ENCODE measurements at regions not wholly inside any gene's neighbourhood (a gene's known extent, or its start where the extent isn't known, plus 50 kb on each side); places are given as distances from the start of the nearest gene placed in this dataset.
A peak's percentile ranks its signal among the peaks of the same experiment; 100 is the strongest.

DNA sequence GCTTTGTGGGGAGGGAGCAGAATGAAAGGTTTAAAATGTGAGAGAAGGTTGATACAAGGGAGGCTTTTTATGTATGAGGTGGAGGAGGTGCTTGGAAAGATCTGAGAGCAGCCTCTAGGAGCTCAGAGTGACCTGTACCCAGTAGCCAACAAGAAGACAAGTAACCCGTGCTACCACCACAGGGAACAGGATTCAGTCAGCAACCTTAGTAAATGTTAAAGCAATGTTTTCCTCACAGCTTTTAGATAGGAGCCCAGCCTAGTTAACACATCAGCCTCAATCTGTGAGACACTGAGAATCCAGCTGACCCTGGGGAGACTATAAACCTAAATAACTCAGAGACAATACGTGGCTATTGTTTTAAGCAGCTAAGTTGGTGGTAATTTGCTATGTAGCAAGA, 194.9 kb upstream of the NT5C1B start:
- DNase-seq (ENCODE audit: low spot score), result no peak

DNA sequence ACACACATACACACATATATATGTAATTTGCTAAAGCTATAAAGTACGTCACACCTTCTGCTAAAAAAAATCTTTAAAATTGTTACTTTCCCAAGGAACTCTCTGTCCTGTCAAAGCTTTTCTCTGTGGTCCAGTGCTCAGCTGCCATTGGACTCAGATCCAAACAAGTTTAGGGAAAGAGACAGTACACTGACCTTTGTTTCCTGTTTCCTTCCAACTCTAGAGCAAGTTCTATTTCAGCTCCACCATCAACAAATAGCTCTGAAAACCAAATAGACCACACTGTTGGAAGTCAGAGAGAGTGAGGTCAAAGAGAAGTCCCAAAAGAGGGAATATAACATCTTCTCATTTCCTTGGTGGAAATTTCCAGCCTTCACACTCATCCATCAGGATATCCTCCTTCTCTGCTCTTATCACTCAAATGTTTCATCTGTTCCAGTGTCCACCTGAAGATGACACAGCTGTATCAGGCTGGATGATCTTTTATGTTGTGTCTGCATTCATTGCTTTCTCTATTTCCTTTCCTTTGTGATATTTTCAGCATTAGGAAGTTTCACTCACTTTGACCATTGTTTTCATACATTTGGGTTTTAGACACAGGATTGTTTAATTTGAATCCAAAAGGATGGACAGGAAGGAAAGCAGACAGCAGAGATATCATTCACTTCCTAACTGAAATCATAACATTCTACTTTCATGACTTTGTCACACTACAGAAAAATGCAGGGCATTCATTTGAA, 192.3 kb upstream of the NT5C1B start:
- DNase-seq (ENCODE audit: low spot score), result no peak

DNA sequence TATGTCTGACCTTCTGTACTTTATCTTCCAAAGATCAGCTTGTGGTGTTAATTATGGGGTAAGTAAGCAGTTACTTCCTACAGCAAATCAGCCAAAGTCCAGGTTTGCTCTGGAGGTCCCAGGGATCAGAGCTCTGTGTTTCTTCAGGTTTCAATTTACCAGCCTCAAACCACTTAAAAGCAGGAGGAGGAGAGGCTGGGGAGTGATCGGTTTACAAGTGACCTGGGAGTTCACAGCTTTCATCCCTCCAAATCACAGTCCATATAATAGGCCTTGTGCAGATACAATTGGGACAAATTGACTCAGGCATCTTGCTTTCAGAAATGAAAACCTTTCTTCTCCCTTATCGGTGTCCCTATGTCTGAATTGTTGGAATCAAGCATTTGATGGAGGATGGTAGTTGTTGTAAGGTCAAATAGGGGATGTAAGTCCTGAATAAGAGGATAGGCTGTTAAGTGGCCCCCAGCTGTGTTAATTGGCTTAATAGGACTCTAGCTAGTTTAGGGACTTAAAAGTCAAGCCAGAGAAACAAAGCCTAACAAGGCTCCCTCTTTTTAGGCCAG, 188.0 kb upstream of the NT5C1B start:
- no peak for DNase-seq (ENCODE audit: low spot score)

DNA sequence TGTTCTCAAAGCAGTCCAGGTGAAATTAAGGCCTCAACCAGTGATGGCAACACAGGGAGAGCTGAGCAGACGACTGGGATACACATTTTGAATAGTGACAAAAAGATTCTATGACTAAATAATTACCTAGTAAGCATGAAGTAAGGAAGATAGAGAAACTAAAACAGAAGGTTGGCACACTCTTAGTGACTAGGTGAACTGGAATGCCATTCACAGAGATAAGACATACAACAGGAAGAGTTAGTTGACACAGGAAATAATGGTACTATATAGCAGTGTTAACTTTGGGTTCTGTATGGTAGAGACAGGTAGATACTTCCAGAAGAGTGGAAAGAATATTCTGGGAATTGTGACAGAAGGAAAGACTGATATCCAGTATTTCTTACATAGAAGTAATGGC, 181.8 kb upstream of the NT5C1B start:
- DNase-seq (ENCODE audit: low spot score), result no peak

DNA sequence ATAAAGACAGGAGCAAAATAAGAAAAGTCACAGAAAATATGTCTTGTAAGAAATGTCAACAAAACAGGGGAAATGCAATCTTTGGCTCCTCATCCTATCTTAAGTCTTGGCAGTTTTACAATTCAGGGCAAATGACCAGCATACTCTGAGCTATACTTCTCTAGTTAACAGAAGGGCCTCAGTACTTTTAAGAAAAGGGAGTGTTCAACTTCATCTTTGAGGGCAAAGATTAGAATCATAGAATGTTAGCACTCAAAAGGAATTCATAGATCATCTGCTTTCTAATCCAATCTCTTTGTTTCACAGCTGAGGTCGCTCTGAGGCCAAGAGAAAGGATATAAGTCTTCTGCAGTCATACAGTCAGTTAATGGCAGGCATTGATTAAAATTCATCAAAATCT, 174.0 kb upstream of the NT5C1B start:
- no peak for DNase-seq (ENCODE audit: low spot score)

DNA sequence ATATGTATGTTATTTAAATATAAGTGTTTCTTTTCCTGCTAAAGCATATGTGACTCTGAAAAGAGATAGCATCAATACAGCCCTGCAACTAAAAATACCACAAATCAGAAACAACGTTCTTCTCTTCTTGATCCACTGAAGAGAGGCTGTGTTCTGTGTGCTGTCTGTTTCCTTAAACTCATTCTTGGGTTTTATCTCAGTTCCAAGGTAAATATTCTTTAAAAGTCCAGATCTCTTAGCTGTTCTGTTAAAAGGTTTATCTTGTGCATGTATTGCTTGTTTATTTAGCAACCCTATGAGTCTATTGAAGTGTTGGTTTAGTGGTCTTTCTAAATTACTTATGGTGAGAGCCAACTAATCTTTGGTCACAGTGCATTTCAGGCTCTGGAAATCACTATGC, 173.3 kb upstream of the NT5C1B start:
- DNase-seq (ENCODE audit: low spot score), result no peak

DNA sequence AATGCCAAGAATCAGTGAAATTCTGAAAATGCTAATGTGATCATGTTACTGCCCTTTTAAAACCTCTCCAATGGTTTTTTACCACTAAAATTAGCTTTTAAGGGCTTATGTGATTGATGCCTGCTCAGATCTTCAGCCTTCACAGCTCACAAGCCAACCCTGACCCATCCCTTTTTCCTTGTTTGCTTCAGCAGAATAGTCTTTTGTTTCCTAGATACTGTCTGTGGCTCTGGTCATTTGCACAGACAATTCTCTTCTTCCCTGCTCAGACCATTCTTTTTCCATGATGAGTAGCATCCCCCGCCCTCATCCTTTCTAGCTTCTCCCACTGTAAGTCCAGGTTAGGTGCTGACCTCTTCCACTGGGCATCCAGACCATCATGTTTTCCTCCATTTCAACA, 164.9 kb upstream of the NT5C1B start:
- DNase-seq (ENCODE audit: low spot score), result no peak

DNA sequence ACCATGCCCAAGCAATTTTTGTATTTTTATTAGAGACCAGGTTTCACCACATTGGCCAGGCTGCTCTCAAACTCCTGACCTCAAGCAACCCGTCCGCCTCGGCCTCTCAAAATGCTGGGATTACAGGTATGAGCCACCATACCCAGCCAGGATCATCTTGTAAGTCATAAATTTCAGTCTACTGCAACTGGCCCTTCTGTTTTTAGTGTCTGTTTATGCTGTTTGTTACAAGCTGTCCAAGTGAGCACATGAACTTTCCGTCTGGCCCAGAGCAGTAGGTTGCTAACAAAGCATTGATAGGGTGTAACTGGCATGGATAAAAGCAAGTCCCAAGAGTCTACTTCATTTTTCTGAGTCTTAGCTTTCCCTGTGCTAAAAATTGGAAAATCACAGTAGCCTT, 164.4 kb upstream of the NT5C1B start:
- DNase-seq (ENCODE audit: low spot score), result no peak

DNA sequence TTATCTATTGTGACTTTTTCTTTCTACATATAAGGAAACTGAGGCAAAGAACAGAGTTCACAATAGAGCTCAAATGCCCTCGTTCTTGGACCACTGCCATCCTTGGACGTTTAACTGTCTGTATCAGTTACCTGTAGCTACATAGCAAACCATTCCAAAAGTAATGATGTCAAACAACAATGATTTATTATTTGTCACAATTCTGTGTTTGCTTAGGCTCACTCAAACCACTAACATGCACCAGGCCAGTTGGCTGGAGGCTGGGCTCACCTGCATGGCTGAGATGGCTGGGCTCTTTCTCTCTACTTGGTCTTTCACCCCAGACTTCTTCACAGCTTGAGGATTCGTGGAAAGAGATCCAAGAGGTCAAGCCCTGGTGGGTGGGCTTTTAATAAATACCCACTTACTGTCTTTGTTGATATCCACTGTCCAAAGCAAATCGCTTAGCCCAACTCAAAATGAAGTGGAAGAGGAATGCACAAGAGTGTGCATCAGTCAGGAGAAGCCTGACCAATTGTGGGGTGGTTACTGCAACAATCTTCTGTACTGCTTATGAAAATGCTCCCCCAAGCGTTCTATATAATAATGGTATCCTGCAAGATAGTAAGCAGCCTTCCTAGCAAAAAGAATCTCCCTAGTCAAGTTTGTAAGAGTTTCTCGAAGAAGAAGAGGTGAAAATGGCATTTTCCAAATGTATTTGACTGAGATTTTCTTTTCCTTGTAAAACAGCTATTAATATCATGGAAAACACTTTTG, 163.5 kb upstream of the NT5C1B start:
- no peak for DNase-seq (ENCODE audit: low spot score)

DNA sequence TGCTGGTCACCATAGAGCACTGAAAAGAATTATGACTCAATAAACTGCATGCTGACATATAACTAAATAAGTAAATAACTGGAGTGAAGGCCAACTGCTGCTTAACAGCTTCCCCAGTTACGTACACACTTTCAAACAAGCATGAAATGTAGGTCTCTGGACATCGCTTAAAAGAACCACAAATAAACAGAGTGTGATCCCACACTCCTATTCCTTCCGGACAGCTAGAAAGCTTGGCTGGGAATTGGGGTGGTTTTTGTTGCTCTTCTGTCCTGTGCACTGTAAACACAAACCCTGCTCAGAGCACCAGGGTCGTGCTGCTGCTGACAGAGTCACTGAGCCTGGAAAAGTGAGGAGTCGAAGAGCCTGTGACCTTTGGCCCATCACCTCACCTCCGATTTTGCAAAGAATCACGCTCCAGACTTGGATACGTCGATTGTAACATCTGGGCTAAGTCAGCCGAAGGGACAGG, 162.7 kb upstream of the NT5C1B start:
- no peak for DNase-seq (ENCODE audit: low spot score)

DNA sequence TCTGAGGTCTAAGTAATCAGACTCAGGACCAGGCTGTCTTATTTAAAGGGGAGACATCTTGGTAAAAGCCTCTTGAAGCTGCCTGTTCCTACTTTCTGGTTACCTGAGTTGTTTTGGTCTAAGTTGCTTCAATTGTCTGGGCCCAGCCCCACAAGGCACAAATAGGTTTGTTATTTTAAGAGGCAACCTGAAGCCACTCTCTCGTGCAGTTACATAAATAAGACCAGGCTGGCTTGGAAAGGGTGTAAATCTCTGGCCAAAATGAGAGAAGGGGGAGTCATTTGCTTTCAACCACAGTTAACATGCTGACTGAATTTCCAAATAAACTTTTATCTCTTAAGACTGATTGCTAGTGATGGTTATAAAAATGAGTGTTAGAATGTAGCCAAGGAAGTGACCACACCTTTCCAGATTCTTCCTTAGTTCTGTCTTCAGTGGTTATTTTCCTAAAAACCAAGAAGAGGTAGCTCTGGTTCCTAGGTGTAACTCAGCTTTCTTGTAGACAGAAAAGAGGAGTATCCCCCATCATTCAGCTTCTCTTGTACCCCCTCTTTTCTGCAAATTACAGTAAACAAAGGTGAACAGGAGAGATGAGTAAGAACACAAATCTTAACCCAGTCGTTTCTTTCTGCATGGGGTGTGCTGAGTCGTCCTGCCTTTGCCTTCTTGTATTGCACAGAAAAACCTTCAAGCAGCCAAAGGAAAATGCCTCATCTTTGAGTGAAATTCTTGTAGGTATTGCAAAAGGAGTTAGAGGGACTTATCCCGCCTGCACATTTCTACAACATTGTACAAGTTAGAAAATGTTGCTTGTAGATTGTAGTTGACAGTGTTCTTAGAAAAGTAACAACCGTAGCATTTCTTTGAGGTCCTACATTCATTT, 161.5 kb upstream of the NT5C1B start:
- no peak for DNase-seq (ENCODE audit: low spot score)

DNA sequence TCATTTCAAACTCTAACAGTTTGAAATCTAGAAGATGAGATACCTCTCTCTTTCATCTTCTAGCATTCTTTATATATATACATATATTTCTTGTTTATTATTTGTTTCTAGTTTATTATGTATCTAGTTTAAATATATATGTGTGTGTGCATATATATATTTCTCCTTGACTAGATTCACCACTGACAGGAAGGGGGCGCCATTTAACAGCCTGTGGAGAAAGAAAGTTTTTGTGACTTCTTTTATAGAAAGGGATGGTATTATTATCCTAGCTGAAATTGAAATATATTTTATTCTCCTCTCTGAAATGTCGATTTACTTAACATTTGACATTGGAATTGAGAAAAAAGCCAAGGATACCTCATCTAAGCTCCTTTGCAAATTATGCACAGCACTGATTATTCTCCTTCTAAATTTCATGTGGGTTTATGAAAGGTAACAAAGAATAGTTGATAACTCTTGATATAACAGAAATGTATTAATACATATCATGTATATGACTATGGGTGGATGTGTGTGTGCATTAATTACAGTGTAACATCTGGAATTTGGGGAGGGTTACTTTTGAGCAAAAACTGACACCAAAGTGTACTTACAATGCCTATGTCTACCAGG, 160.7 kb upstream of the NT5C1B start:
- DNase-seq (ENCODE audit: low spot score), result peak; percentile 30

DNA sequence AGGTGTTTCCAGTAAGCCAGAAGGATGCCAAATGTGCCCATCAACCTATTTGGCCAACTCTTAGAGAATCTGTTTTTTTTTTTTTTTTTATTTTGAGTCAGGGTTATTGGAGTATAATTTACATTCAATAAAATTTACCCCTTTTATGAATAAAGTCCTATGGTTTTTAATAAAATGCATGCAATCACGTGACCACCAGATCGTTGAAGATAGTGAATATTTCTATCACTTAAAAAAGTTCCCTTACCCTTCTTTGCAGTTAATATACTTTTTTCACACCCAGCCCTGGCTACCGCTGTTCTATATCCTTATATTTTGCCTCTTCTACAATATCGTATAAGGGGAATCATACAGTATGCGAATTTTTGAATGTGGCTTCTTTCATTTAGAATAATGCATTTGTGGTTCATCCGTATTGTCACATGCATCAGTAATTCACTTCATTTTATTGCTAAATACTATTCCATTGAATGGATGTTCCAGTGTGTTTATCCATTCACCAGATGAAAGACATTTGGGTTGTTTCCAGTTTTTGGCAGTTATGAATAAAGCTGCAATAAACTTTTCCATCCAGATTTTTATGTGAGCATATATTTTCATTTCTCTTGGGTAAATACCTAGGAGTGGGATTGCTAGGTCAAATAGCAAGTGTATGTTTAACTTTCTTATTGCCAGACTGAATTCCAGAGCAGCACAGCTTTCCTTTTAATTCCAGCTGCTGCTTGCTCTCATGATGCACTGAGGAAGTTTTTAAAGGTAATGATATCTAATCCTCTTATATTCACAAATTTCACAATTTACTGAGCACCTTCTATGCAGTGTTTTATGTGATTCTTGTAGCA, 156.3 kb upstream of the NT5C1B start:
- DNase-seq (ENCODE audit: low spot score), result no peak

DNA sequence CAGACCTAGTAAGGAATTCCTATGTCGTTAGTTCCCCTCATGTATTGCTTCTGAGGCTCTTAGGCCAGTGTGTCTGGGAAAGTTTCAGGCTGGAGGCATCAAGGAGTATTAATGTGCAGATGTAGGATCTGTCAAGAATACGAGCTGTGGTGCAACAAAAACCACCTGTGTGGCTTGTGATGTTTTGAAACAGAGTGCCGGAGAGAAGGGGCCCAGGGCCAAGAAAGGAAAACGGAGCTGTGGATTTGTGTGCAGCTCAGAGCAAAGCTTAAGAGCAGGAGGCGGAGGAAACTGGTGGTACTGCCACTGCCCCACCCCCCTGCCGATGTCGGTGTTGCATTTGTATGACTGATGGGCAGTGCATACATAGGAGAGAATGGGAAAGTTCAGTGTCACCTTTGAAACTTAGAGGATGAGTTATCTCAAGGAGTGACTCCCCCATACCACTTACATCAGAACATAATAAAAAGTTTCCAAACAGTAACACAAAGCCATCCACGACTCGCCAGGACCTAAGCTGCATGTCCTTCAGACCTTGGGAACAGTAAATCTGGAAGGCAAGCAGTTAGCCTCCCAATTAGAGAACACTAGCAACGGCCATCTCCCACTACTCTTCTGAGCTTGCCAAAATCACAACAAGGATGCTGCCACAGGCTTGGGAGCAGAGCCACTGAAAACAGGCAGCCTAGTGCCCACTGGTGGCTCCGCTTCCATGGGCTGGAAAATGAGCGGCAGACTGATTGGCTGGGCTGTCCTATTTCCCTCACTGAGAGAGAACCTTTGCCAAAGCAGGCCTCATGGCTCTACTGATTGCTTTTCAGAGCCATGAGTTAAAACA, 152.7 kb upstream of the NT5C1B start:
- DNase-seq (ENCODE audit: low spot score), result no peak

DNA sequence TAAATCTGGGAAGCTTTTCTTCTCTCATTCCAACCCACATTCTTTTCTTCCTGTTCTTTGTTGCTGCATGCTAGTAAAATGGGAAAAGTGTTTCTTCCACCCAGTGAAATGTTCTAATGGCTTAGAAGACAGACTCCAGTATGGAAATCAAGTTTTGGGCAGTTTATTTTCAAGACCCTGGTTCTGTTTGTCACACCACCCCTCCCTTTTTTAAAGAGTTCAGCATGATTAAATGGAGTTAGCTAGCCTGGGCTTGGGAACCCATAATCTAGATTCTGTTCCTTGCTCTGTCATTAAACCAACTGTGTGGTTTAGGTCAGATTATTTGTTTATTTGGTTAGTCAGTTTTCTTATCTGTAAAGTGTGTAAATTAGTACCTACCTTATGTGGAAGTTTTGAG, 151.8 kb upstream of the NT5C1B start:
- no peak for DNase-seq (ENCODE audit: low spot score)

DNA sequence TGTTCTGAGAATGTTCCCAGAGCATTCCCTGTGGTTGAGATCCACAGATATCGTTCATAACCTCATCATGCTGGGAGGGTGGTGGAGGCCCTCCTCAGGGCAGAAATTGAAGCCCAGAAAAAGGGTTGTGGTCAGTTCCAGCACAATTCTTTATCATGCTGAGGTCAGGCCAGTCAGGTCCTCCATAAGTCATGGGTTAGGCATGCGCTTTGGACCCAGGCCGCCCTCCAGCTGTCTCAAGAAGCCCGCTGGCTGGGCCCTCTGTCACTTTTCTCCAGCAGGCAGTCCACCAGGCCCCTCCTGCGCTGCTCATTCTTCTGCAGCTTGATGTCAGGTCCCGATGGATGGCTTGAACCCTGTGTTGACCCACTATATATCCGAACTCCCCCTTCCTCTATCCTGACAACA, 151.1 kb upstream of the NT5C1B start:
- no peak for DNase-seq (ENCODE audit: low spot score)

DNA sequence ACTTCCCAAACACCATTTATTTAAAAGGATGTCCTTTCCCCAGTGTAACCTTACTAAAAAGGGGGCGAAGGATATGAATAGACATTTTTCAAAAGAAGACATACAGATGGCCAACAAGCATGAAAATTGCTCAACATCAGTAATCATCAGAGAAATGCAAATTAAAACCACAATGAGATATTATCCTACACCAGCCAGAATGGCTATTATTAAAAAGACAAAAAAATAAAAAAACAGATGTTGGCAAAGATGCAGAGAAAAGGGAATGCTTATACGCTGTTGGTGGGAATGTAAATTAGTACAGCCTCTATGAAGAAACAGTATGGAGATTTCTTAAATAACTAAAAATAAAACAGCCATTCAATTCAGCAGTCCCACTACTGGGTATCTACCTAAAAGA, 142.3 kb upstream of the NT5C1B start:
- DNase-seq (ENCODE audit: low spot score), result no peak

DNA sequence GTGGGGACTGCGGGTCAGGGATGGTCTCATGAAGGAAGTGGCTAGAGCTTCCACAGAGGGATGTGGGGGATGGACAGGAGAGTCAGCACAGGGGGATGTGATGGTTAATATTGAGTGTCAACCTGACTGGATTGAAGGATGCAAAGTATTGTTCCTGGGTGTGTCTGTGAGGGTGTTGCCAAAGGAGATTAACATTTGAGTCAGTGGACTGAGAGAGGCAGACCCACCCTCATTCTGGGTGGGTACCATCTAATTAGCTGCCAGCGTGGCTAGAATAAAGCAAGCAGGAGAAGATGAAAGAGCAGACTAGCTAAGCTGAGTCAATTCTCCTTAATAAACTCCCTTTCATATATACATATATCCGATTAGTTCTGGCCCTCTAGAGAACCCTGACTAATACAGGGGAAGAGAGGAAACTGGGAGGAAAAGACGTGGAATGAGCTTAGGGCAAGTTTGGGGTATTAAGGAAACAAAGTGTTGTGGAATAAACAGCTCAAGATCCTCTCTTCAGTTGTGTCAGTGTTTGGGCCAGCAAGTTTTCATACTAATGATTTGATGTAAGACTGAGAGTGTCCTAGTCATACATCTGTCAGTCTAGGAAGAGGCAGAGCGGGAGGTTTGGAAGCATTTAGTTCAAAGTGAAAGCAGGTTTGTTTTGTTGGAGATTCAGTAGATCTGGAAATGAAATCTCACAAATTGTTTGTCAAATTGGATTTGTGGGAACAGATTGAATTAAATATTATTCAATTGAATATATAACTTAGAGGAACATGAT, 135.2 kb upstream of the NT5C1B start:
- DNase-seq (ENCODE audit: low spot score), result no peak

DNA sequence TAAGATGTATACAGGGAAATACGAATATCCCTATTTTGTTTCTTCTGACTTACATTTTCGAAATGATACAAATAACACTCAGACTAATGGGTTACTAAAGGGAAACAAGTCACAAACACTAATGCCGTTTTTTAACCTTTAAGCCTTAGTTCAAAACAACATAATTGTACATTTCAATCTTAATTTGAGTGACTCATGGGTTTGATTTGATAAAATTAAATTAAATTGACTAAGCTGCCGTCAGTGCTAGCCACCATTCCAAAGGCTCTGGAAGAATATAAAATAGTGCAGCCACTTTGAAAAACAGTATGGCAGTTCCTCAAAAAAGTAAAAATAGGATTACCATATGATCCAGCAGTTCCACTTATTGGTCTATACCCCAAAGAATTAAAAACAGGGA, 133.8 kb upstream of the NT5C1B start:
- no peak for DNase-seq (ENCODE audit: low spot score)
